ENCODE measurements at regions not wholly inside any gene's neighbourhood (a gene's known extent, or its start where the extent isn't known, plus 50 kb on each side); places are given as distances from the start of the nearest gene placed in this dataset.

DNA sequence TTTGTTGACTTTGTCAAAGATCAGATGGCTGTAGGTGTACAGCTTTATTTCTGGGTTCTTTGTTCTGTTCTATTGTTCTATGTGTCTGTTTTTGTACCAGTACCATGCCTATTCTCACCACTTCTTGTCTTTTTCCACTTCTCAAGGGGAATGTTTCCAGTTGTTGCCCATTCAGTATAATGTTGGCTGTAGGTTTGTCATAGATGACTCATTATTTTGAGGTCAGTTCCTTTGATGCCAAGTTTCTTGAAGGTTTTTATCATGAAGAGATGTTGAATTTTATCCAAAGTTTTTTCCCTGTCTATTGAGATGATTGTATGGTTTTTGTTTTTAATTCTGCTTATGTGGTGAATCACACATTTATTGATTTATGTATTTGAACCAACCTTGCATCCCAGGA is 216.7 kb upstream of the RNF32 start:
- no peak for DNase-seq
- no peak overlapping the region for H3K4me3 ChIP-seq
- intact Hi-C loops (cut with DNase I) = no loop called here
- no peaks in the 10 kb centered on the region for H3K36me3 ChIP-seq
- H3K9me3 ChIP-seq = no peaks in the 10 kb centered on the region
- no peaks in the 10 kb centered on the region for H3K4me1 ChIP-seq
- TF ChIP-seq POLR2A (IDR thresholded peaks at IDR 0.05) = no peak
- TF ChIP-seq, protein P1, sequence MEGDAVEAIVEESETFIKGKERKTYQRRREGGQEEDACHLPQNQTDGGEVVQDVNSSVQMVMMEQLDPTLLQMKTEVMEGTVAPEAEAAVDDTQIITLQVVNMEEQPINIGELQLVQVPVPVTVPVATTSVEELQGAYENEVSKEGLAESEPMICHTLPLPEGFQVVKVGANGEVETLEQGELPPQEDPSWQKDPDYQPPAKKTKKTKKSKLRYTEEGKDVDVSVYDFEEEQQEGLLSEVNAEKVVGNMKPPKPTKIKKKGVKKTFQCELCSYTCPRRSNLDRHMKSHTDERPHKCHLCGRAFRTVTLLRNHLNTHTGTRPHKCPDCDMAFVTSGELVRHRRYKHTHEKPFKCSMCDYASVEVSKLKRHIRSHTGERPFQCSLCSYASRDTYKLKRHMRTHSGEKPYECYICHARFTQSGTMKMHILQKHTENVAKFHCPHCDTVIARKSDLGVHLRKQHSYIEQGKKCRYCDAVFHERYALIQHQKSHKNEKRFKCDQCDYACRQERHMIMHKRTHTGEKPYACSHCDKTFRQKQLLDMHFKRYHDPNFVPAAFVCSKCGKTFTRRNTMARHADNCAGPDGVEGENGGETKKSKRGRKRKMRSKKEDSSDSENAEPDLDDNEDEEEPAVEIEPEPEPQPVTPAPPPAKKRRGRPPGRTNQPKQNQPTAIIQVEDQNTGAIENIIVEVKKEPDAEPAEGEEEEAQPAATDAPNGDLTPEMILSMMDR (IDR thresholded peaks at IDR 0.05) = no peak
- no peak overlapping the region for H3K27ac ChIP-seq
- H3K27me3 ChIP-seq = no peaks in the 10 kb centered on the region

GRCh38 chr7:156420496-156420895 is 220.1 kb upstream of the RNF32 start:
- intact Hi-C loops (cut with DNase I) = no loop called here
- Histone ChIP-seq H3K9me3 (no peaks in the 10 kb centered on the region), H3K4me1 (no peaks in the 10 kb centered on the region), H3K36me3 (no peaks in the 10 kb centered on the region), H3K27me3 (no peaks in the 10 kb centered on the region), H3K4me3 (no peak overlapping the region), H3K27ac (no peak overlapping the region)
- TF ChIP-seq POLR2A (IDR thresholded peaks at IDR 0.05) = no peak
- TF ChIP-seq, protein P1 (IDR thresholded peaks at IDR 0.05) = no peak
- DNase-seq = no peak
- WGBS, 2 donors = 89 to 100% methylated on average over 1 of the region's 1 CpG

- DNase-seq = no peak
- Histone ChIP-seq H3K4me3 (no peak overlapping the region), H3K27ac (no peak overlapping the region), H3K36me3 (no peaks in the 10 kb centered on the region), H3K9me3 (no peaks in the 10 kb centered on the region), H3K27me3 (no peaks in the 10 kb centered on the region), H3K4me1 (no peaks in the 10 kb centered on the region)
- 66 to 89% methylated on average over 3 of the region's 3 CpGs for WGBS, 2 donors
- no peak for TF ChIP-seq POLR2A (IDR thresholded peaks at IDR 0.05)
- TF ChIP-seq, protein P1 (IDR thresholded peaks at IDR 0.05) = no peak
- intact Hi-C loops (cut with DNase I) = no loop called here
These were observed 220.8 kb upstream of the RNF32 start for GRCh38 chr7:156419782-156420181.

GRCh38 chr7:156402255-156402654 is 238.3 kb upstream of the RNF32 start:
- H3K4me3 ChIP-seq = no peak overlapping the region
- no peaks in the 10 kb centered on the region for H3K36me3 ChIP-seq

DNA sequence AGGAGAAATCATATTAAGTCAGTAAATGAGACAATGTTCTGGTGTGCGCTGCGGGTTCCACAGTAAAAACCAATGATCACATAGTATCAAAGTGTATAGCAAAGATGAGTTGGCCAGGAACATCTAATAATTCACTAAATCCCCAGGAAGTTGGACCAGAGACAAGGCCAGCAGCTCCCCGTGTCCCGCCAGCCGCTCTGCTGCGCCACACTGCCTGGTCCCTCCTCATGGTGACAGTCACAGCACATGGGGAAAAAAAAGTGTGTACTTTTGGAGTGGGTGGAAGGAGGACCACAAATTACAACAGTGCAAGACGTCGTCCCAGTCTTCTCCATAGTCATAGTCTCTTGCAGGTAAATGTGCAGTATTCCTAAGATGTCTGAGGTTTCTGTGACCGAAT is 239.0 kb upstream of the RNF32 start:
- Histone ChIP-seq H3K9me3 (no peaks in the 10 kb centered on the region), H3K4me1 (no peaks in the 10 kb centered on the region), H3K4me3 (no peak overlapping the region), H3K27me3 (no peaks in the 10 kb centered on the region), H3K36me3 (no peaks in the 10 kb centered on the region), H3K27ac (no peak overlapping the region)
- DNase-seq = no peak
- WGBS, 2 donors = 91 to 93% methylated on average over 8 to 9 of the region's 9 CpGs
- intact Hi-C loops (cut with DNase I) = no loop called here
- TF ChIP-seq, protein P1 (IDR thresholded peaks at IDR 0.05) = no peak
- no peak for TF ChIP-seq POLR2A (IDR thresholded peaks at IDR 0.05)

More at GRCh38 chr7:156402255-156402654, 238.3 kb upstream of the RNF32 start:
- WGBS, 2 donors = 93 to 94% methylated on average over 9 to 10 of the region's 11 CpGs
- intact Hi-C loops (cut with DNase I) = no loop called here
- Histone ChIP-seq H3K27me3 (no peaks in the 10 kb centered on the region), H3K4me1 (no peaks in the 10 kb centered on the region), H3K27ac (no peak overlapping the region), H3K9me3 (no peaks in the 10 kb centered on the region)
- TF ChIP-seq, protein P1 (IDR thresholded peaks at IDR 0.05) = no peak
- TF ChIP-seq POLR2A (IDR thresholded peaks at IDR 0.05) = no peak
- no peak for DNase-seq

All from esophagus squamous epithelium (tissue), 5 donors.